HG02623 (cell line): ENCODE measurements at regions not wholly inside any gene's neighbourhood (a gene's known extent, or its start where the extent isn't known, plus 50 kb on each side); places are given as distances from the start of the nearest gene placed in this dataset.

Source experiments
- ATAC-seq: cut with Tn5 transposase; IDR thresholded peaks from one replicate; pipeline ENCODE4 v1.9.1; 2021; ENCODE audit warnings: moderate library complexity; ENCODE audit not compliant: unreplicated experiment

GRCh38 chr5:158378931-158379330, 520.0 kb upstream of the CLINT1 start:
- ATAC-seq, result no peak

GRCh38 chr5:158376679-158377078, 517.7 kb upstream of the CLINT1 start:
- ATAC-seq, result no peak

DNA sequence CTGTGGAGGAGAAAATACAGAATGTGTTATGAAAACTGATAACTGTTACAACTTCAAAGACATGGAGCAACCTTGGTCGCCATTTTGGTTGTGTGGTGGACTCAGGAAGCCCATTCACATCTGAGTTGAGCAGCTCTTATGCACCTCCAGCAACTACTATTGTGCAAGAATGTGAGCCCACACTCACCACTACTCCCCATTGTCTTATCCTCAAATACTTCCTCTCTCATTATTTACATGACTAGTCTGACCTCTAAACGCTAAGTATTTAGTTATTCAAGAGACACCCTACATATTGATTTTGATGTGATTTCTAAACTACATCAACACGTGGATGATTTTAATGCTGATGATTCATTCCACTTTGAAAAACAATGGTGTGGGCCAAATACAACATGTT, 516.6 kb upstream of the CLINT1 start:
- no peak for ATAC-seq

GRCh38 chr5:158373608-158374395, 514.9 kb upstream of the CLINT1 start:
- ATAC-seq, result no peak

DNA sequence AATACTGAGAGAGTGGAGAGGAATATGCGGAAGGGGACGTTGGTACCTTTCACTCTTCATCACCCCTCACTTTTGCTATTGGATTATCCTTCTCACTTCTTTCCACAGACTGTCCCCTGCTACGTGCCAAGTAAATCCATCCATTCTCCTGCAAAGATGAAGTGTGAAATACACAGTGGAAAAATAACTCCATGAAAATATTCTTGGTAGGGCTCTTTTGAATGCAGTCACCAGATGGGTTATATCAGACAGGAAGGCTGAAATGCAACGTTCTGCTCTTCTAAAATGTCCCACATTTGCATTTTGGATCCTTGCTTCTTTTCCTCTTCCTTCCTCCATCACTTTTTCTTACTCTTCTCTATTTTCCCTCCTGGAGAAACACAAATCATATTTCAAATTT, 510.3 kb upstream of the CLINT1 start:
- no peak for ATAC-seq

- ATAC-seq, result no peak
Observed at GRCh38 chr5:158368686-158369085, 509.7 kb upstream of the CLINT1 start.

DNA sequence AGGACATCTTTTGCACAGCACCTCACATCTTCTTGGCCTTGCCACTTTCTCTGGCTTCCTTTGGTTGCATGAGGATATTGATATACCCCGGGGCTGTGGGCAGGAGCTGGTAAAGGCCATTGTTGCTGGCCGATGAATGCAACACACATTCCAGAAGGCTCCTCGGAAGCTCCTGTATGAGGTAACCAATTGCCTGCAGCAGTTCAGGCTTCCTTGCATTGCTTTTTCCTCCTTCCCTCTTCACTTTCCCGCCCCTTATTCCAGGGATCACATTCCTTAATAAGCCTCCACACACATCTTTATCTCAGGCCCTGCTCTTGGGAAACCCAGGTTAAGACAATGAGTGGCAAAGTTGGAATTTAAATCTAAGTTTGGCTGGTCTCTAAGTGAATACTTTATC, 505.4 kb upstream of the CLINT1 start:
- ATAC-seq, result no peak

DNA sequence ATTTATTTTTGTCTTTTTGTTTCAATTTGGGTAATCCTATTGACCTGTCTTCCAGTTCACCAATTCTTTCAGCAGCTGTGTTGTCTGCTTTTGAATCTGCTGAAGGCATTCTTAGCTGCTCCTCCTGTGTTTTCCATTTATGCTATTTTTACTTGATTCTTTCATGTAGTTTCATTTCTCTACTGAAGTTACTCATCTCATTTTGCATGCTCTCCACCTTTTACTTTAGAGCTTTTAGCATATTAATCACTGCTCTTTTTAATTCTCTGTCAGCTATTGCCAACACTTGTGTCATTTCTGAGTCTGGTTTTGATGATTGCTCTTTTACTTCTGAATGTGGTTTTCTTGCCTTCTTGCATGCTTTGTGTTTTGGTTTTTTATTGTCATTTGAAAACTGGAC, 496.0 kb upstream of the CLINT1 start:
- ATAC-seq, result no peak

DNA sequence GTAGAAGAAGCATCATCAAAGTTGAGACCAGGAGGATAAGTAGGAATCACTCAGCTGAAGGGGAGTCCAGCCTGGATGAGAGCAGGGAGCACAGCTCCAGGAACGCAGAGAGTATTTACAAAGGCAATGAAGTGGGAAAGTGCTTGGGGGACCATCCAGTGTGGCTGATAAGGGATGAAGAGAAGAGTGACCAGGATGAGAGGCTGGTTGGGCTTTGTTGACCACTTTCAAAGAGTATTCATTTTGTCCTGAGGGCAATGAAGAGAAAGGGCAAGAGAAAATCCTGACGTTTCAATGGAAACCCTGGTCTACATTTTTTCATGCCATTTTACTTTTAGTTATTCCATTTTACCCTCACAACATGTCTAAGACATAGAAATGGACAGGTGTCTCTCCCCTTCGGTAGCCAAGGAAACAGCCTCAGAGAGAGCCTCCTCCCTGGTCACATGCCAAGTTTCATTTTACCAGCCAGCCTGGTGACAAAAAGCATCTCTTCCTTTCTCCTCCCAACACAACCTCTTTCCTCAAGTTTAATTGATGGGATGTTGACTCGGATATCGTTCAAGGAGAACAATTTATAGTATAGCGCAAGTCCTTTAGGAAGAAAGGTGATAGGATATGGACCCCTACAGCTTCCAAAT, 492.7 kb upstream of the CLINT1 start:
- ATAC-seq, result no peak

DNA sequence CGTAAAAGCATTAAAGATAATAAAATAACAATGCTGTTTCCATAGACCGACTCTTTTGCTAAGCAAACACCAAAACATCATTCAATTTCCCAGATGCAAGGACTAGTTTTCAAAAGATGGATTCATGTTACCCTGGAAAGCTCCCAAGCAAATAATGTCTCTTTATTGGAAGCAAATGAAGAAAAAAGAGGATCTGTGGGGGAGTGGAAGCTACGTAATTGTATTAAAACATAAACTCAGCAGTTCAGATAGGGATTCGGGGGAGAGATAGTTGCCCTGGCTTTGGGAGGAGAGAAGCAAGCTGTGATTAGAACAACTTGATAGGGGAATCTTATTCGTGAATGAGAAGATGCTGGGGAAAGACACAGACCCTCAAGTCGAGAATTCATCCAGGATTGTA, 491.0 kb upstream of the CLINT1 start:
- no peak for ATAC-seq

- no peak for ATAC-seq
Observed at GRCh38 chr5:158344376-158344775, 485.4 kb upstream of the CLINT1 start.

- no peak for ATAC-seq
Observed at GRCh38 chr5:158340608-158341007, 481.7 kb upstream of the CLINT1 start.

- no peak for ATAC-seq
Observed at GRCh38 chr5:158326256-158326655, 467.3 kb upstream of the CLINT1 start.

- ATAC-seq, result no peak
Observed at GRCh38 chr5:158324236-158324635, 465.3 kb upstream of the CLINT1 start.

- no peak for ATAC-seq
Observed at GRCh38 chr5:158322620-158323019, 463.7 kb upstream of the CLINT1 start.

- ATAC-seq, result no peak
Observed at GRCh38 chr5:158320934-158321333, 462.0 kb upstream of the CLINT1 start.

- ATAC-seq, result no peak
Observed at GRCh38 chr5:158320178-158320674, 461.3 kb upstream of the CLINT1 start.

DNA sequence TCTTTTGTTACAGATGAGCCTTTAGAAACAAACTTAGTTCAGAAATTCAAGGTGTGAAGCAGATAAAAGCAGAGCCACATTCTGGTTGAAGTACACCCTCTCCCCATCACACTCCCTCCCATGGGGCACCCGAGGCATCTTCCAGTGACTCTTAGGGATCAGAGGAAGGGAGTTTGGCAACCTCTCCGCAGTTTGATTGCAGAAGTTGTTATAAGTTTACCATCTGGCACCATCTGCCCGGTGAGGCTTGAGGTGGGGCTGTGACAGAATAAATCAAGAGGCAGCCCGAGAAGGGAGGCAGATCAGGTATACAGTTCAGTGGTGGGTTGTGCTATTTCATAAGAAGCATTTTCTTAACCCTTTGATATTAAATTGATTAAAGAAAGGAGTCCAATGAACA, 458.6 kb upstream of the CLINT1 start:
- no peak for ATAC-seq

DNA sequence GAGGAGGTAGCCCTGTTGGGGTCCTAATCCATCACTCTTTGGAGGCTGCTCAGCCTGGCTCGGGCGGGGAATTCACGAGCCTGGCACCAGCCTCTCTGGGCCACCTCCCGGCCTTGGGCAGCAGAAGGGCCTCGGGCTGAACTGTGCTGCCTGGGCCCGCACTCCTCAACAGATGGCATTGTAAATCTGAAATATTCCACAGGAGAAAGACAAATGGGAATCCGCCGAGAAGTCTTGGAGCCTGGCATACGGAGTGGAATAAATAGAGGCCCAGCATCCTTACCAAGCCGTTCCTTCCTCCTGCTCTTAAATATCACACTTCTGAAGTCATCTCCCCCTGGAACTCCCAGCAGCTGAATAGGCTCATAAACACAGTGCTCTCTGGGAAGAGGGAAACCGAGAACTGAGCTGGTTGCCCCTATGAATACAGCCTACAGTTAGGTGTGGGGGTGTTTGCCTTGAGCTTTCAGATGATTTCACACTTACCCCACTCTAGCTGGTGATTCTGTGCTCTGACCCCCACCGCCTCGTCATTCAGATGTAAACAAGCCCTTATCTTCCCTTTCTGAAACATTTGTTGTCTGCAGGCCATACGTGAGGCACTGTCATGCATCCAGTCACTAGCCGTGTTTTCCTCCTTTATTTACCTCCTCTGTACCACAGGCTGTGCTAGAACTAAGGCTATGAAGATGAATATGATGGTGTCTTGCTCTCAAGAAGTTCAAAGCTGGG, 455.0 kb upstream of the CLINT1 start:
- no peak for ATAC-seq

GRCh38 chr5:158313027-158313732, 454.2 kb upstream of the CLINT1 start:
- ATAC-seq, result no peak
